ENCODE measurements at regions not wholly inside any gene's neighbourhood (a gene's known extent, or its start where the extent isn't known, plus 50 kb on each side); places are given as distances from the start of the nearest gene placed in this dataset.

DNA sequence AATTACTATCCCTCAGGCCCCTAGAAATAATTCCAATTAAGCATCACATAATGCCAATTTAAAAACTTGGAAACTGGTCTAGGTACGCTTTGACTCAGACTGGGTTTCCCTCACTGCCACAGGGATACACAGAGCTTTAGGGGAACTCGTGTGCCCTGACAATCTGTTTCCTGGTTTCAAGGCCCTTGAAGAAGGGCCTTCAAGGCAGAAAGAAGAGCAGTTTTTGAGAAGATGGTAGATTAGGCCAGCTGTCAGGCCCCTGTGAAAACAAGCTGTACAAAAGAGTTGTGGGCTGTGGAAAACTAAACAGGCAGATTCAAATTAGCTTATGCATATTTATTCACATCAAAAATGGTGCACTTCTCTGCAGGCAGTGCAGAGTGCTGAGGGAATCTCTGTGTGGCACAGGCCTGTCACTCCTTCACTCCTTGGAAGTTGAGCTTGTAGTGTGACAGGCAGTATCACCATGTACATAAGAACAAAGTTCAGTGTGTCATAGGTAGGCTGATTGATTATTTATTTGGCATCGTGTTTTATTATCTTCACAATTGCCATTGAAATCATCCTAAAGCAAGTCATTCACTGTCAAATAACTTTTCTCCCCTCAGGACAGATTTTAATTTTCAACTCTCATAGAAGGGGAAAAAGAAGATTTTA is 614.4 kb upstream of the GYPC start:
- Histone ChIP-seq H3K9me3 (no peaks in the 10 kb centered on the region), H3K27ac (no peak overlapping the region), H3K27me3 (no peaks in the 10 kb centered on the region), H3K4me3 (no peak overlapping the region), H3K4me1 (no peaks in the 10 kb centered on the region), H3K36me3 (no peaks in the 10 kb centered on the region)
- WGBS, 2 donors, result 71 to 79% methylated on average over 3 of the region's 3 CpGs
- no peak for DNase-seq
- TF ChIP-seq, protein P1, sequence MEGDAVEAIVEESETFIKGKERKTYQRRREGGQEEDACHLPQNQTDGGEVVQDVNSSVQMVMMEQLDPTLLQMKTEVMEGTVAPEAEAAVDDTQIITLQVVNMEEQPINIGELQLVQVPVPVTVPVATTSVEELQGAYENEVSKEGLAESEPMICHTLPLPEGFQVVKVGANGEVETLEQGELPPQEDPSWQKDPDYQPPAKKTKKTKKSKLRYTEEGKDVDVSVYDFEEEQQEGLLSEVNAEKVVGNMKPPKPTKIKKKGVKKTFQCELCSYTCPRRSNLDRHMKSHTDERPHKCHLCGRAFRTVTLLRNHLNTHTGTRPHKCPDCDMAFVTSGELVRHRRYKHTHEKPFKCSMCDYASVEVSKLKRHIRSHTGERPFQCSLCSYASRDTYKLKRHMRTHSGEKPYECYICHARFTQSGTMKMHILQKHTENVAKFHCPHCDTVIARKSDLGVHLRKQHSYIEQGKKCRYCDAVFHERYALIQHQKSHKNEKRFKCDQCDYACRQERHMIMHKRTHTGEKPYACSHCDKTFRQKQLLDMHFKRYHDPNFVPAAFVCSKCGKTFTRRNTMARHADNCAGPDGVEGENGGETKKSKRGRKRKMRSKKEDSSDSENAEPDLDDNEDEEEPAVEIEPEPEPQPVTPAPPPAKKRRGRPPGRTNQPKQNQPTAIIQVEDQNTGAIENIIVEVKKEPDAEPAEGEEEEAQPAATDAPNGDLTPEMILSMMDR (IDR thresholded peaks at IDR 0.05), result no peak
- intact Hi-C loops (cut with DNase I), result no loop called here
- ATAC-seq, result no peak

DNA sequence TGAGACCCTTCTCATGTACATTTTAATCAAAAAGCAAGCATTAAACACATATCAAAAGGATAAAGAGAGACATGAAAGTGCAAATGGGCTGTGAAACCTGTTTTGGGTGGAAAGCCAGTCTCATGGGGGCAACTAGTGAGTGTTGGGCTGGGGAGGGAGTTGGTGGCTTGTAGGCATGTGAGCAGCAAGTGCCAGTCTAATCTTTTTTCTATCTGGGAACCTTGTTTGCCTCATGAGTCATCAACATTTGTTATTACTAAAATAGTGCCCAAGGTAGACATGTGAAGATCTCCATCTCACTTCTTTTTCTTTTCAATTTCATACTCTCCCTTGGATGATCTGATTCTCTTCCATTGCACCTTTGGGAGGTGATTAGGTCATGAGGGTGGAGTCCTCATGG is 613.9 kb upstream of the GYPC start:
- H3K4me1 ChIP-seq, result no peaks in the 10 kb centered on the region
- no peak overlapping the region for H3K27ac ChIP-seq
- no peak overlapping the region for H3K4me3 ChIP-seq
- H3K9me3 ChIP-seq, result no peaks in the 10 kb centered on the region
- no peak for ATAC-seq
- TF ChIP-seq, protein P1 (IDR thresholded peaks at IDR 0.05), result no peak
- H3K36me3 ChIP-seq, result no peaks in the 10 kb centered on the region
- DNase-seq, result no peak
- intact Hi-C loops (cut with DNase I), result no loop called here
- no peaks in the 10 kb centered on the region for H3K27me3 ChIP-seq

DNA sequence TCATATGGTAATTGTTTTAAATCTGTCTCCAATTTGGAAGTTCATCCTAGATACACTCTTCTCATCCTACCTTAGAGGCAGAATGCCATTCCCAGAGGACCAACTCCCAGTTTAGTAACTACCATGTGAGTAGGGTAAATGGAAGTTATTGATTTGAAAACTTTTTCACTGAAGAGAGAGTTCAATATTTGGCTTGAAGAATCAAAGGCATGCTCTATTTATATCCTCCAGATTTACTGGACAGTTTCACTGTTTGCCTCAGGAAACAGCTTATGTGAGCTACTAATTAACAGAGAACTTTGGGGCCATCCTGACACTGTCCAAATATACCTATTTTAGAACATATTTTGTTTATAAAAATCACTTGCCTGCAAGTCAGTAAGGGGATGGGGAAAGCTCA is 607.2 kb upstream of the GYPC start:
- ATAC-seq, result no peak
- Histone ChIP-seq H3K4me1 (no peaks in the 10 kb centered on the region), H3K4me3 (no peak overlapping the region)

DNA sequence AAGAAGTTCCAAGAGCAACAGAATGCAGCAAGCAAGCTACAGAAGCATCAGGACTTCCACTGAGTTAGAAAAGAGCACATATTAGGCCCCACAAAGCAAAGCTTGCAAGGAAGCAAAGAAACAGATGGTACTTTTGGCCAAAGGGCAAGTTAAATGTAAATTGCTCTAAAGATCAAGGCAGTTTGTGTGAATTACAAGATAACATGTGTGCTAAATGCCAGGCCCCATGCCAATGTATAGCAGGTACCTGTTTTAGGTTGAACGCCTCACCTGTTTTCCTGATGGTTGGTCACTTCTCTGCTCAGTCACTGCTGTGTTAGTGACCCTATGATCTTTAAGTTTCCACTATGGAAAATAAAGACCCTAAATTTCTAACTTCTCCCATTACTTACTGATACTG is 606.5 kb upstream of the GYPC start:
- intact Hi-C loops (cut with DNase I), result no loop called here
- Histone ChIP-seq H3K4me3 (no peak overlapping the region), H3K4me1 (no peaks in the 10 kb centered on the region), H3K9me3 (peaks cover 0 to 38% (median 14%) of the 10 kb centered on the region in 11 donors), H3K27ac (no peak overlapping the region), H3K36me3 (no peaks in the 10 kb centered on the region), H3K27me3 (no peaks in the 10 kb centered on the region)
- no peak for ATAC-seq
- TF ChIP-seq, protein P1 (IDR thresholded peaks at IDR 0.05), result no peak
- DNase-seq, result no peak
- WGBS, 2 donors, result 81 to 89% methylated on average over 1 of the region's 1 CpG

More for the DNA sequence above, 607.2 kb upstream of the GYPC start:
- DNase-seq, result no peak
- TF ChIP-seq, protein P1 (IDR thresholded peaks at IDR 0.05), result no peak
- no peaks in the 10 kb centered on the region for H3K27me3 ChIP-seq
- intact Hi-C loops (cut with DNase I), result no loop called here
- peaks cover 0 to 30% (median 13%) of the 10 kb centered on the region in 11 donors for H3K9me3 ChIP-seq
- H3K27ac ChIP-seq, result no peak overlapping the region
- no peaks in the 10 kb centered on the region for H3K36me3 ChIP-seq
